IMR-90 (cell line): ENCODE measurements at regions not wholly inside any gene's neighbourhood (a gene's known extent, or its start where the extent isn't known, plus 50 kb on each side); places are given as distances from the start of the nearest gene placed in this dataset.

ENCODE experiments used
- ATAC-seq: fragments of 200-7000 bp; cut with Tn5 transposase; 2 replicates; pipeline ENCODE4 v1.9.1; 2020; ENCODE audit warnings: low read depth, mild to moderate bottlenecking, moderate library complexity
- BruUV-seq: library from RNA; stranded (reverse); fragments of 400-500 nt; replicated peaks from 2 replicates; lab custom pipeline; 2021; lab: Mats Ljungman, UMichigan
- CTCF ChIA-PET: fragments of 300-600 bp; formaldehyde crosslinking; extraction: SDS; loops from one replicate; lab custom pipeline; 2021; ENCODE audit warnings: antibody characterized with exemption; lab: Yijun Ruan, JAX
- POLR2A ChIA-PET: fragments of 300-600 bp; sonication (Branson Sonifier 250); formaldehyde crosslinking; loops from one replicate; lab custom pipeline; 2022; ENCODE audit warnings: antibody characterized with exemption; ENCODE audit not compliant: unreplicated experiment; lab: Charles Lee
- DNase-seq: peaks from one replicate; pipeline ENCODE4 v3.0.0; 2013
- H2AFZ ChIP-seq: replicated peaks from 2 replicates; pipeline ENCODE3; 2013; ENCODE audit warnings: low read length, mild to moderate bottlenecking; ENCODE audit not compliant: poor library complexity
- H2AK5ac ChIP-seq: 2 replicates; pipeline ENCODE4 v1.6.1; 2013; ENCODE audit warnings: low read depth, low read length, inconsistent platforms
- H2AK9ac ChIP-seq: replicated peaks from 2 replicates; pipeline ENCODE3; 2013; ENCODE audit warnings: mild to moderate bottlenecking, low read depth, low read length, moderate library complexity; ENCODE audit not compliant: poor library complexity
- H2BK120ac ChIP-seq: 2 replicates; pipeline ENCODE4 v1.6.1; 2013; ENCODE audit warnings: low read depth, low read length, inconsistent platforms
- H2BK15ac ChIP-seq: 3 replicates; pipeline ENCODE4 v1.6.1; 2013; ENCODE audit warnings: low read depth, low read length, inconsistent platforms
- H2BK20ac ChIP-seq: 2 replicates; pipeline ENCODE4 v1.6.1; 2013; ENCODE audit warnings: low read depth, mild to moderate bottlenecking, inconsistent platforms, low read length, moderate library complexity
- H2BK5ac ChIP-seq: 2 replicates; pipeline ENCODE4 v1.6.1; 2013; ENCODE audit warnings: mild to moderate bottlenecking, low read depth, low read length, inconsistent platforms; ENCODE audit not compliant: poor library complexity, severe bottlenecking
- H3K14ac ChIP-seq: replicated peaks from 2 replicates; pipeline ENCODE4 v1.6.1; 2013; ENCODE audit warnings: low read depth, low read length, inconsistent platforms
- H3K18ac ChIP-seq: 2 replicates; pipeline ENCODE4 v1.6.1; 2013; ENCODE audit warnings: low read depth, low read length, control low read depth
- H3K23ac ChIP-seq: 2 replicates; pipeline ENCODE4 v1.6.1; 2013; ENCODE audit warnings: low read depth, low read length, inconsistent platforms
- H3K27ac ChIP-seq: 2 replicates; pipeline ENCODE4 v1.5.1; 2013; ENCODE audit warnings: mild to moderate bottlenecking, control low read depth, low read length; ENCODE audit not compliant: insufficient read depth
- H3K27me3 ChIP-seq: 2 replicates; pipeline ENCODE4 v1.6.1; 2013; ENCODE audit warnings: low read length; ENCODE audit not compliant: control insufficient read depth, insufficient read depth
- H3K36me3 ChIP-seq: 2 replicates; pipeline ENCODE4 v1.6.1; 2013; ENCODE audit warnings: low read length, mixed read lengths; ENCODE audit not compliant: control insufficient read depth, insufficient read depth
- H3K4ac ChIP-seq: 2 replicates; pipeline ENCODE4 v1.6.1; 2013; ENCODE audit warnings: low read depth, low read length, inconsistent platforms
- H3K4me1 ChIP-seq: 2 replicates; pipeline ENCODE4 v1.6.1; 2013; ENCODE audit warnings: low read length, mixed read lengths; ENCODE audit not compliant: control insufficient read depth, insufficient read depth
- H3K4me2 ChIP-seq: 2 replicates; pipeline ENCODE4 v1.6.1; 2013; ENCODE audit warnings: low read depth, mild to moderate bottlenecking, control low read depth, low read length, moderate library complexity
- H3K4me3 ChIP-seq: 2 replicates; pipeline ENCODE4 v1.5.1; 2013; ENCODE audit warnings: low read depth, mild to moderate bottlenecking, control low read depth, low read length, moderate library complexity; ENCODE audit not compliant: insufficient read depth
- H3K56ac ChIP-seq: 2 replicates; pipeline ENCODE4 v1.6.1; 2013; ENCODE audit warnings: low read length, inconsistent platforms; ENCODE audit not compliant: insufficient read depth; ENCODE audit errors: extremely low read depth
- H3K79me1 ChIP-seq, 2 experiments: 2 replicates each; pipeline ENCODE4 v1.6.1; 2013; ENCODE audit warnings: low read length in 2 of 2, inconsistent platforms in 1 of 2, low read depth in 1 of 2
- H3K9ac ChIP-seq: 2 replicates; pipeline ENCODE4 v1.6.1; 2013; ENCODE audit warnings: low read depth, low read length, control low read depth
- H3K9me1 ChIP-seq: 2 replicates; pipeline ENCODE4 v1.6.1; 2013; ENCODE audit warnings: low read length, inconsistent platforms; ENCODE audit not compliant: insufficient read depth
- H3K9me3 ChIP-seq: 2 replicates; pipeline ENCODE4 v1.6.1; 2013; ENCODE audit warnings: low read length; ENCODE audit not compliant: control insufficient read depth, insufficient read depth
- H4K20me1 ChIP-seq: 2 replicates; pipeline ENCODE4 v1.6.1; 2013; ENCODE audit warnings: low read length, inconsistent platforms; ENCODE audit not compliant: insufficient read depth
- H4K5ac ChIP-seq: 2 replicates; pipeline ENCODE4 v1.6.1; 2013; ENCODE audit warnings: mild to moderate bottlenecking, low read depth, low read length, control low read depth
- H4K8ac ChIP-seq, 2 experiments: 2 replicates each; pipeline ENCODE4 v1.6.1; 2013; ENCODE audit warnings: low read depth in 2 of 2, low read length in 2 of 2, control low read depth in 1 of 2, inconsistent platforms in 1 of 2
- H4K91ac ChIP-seq: 2 replicates; pipeline ENCODE4 v1.6.1; 2013; ENCODE audit warnings: low read depth, low read length, inconsistent platforms; ENCODE audit not compliant: insufficient read depth
- BHLHE40 ChIP-seq: fragments of 150-350 bp; IDR thresholded peaks from 2 replicates; pipeline ENCODE4 v1.6.1; 2016; ENCODE audit warnings: mild to moderate bottlenecking, low read depth, low read length
- FOS ChIP-seq: fragments of 150-350 bp; IDR thresholded peaks from 2 replicates; pipeline ENCODE4 v1.6.1; 2016; ENCODE audit warnings: low read depth, low read length
- MAFK ChIP-seq: IDR thresholded peaks from 2 replicates; pipeline ENCODE4 v1.6.1; 2012; ENCODE audit warnings: low read depth, low read length, improper control_type of control experiment
- RFX5 ChIP-seq: IDR thresholded peaks from 2 replicates; pipeline ENCODE4 v1.8.0; 2012; ENCODE audit warnings: low read depth, mild to moderate bottlenecking, low read length, moderate library complexity
- WGBS, 2 experiments: methylation state at CpG; one replicate each; pipeline versions ENCODE4 v1.1.5 to v1.1.7; 2013; ENCODE audit warnings: missing lambda C conversion rate in 2 of 2; ENCODE audit not compliant: insufficient read length in 1 of 2; ENCODE audit errors: extremely low coverage in 2 of 2; 5-methylcytosine and 5-hydroxymethylcytosine counted together
- dilution Hi-C: fragments of 300-500 bp; cut with HindIII; formaldehyde crosslinking; loops from one replicate; pipeline ENCODE4 v1.14.3; 2018; ENCODE audit warnings: low sequenced_read_pairs; ENCODE audit not compliant: unreplicated experiment
- in situ Hi-C: fragments of 300-500 bp; cut with MboI; formaldehyde crosslinking; loops from 3 replicates; pipeline ENCODE4 v1.14.3; 2019; ENCODE audit warnings: low sequenced_read_pairs, inconsistent platforms, mixed read lengths
- intact Hi-C: fragments of 100-400 bp; cut with micrococcal nuclease; formaldehyde crosslinking; loops from 2 replicates; pipeline ENCODE4 v1.10.0; 2022

GRCh38 chr6:66499851-66500250 is 792.8 kb upstream of the EYS start:
- Histone ChIP-seq H3K4me1 (no peaks in the 10 kb centered on the region), H4K91ac (no peak overlapping the region), H2BK120ac (no peak overlapping the region), H2AFZ (no peak overlapping the region), H3K4ac (no peak overlapping the region), H3K4me2 (no peak overlapping the region), H2BK15ac (no peak overlapping the region), H2BK5ac (no peak overlapping the region), H2AK9ac (no peak overlapping the region), H3K79me1 (no peaks in the 10 kb centered on the region), H3K36me3 (no peaks in the 10 kb centered on the region), H4K20me1 (no peaks in the 10 kb centered on the region), H3K27me3 (no peaks in the 10 kb centered on the region), H3K4me3 (no peak overlapping the region), H3K27ac (no peak overlapping the region), H3K9me1 (no peaks in the 10 kb centered on the region), H4K8ac (no peak overlapping the region), H3K18ac (no peak overlapping the region), H3K9me3 (no peaks in the 10 kb centered on the region), H3K23ac (no peak overlapping the region), H3K56ac (no peak overlapping the region), H3K14ac (no peak overlapping the region), H2BK20ac (no peak overlapping the region), H2AK5ac (no peak overlapping the region), H3K9ac (no peak overlapping the region), H4K5ac (no peak overlapping the region)
- ChIA-PET CTCF (no interaction called here), POLR2A (no interaction called here)
- dilution Hi-C loops, result no loop called here
- in situ Hi-C loops, result no loop called here
- no peak for DNase-seq
- ATAC-seq, result no peak
- no peak for TF ChIP-seq BHLHE40
- TF ChIP-seq MAFK, result no peak
- no peak for TF ChIP-seq FOS
- TF ChIP-seq RFX5, result no peak
- no TSS peak for BruUV-seq
- WGBS, 2 experiments, result no CpG with 5 or more reads among the region's 2 CpGs
- intact Hi-C loops, result no loop called here
